ENCODE measurements at regions not wholly inside any gene's neighbourhood (a gene's known extent, or its start where the extent isn't known, plus 50 kb on each side); places are given as distances from the start of the nearest gene placed in this dataset.

DNA sequence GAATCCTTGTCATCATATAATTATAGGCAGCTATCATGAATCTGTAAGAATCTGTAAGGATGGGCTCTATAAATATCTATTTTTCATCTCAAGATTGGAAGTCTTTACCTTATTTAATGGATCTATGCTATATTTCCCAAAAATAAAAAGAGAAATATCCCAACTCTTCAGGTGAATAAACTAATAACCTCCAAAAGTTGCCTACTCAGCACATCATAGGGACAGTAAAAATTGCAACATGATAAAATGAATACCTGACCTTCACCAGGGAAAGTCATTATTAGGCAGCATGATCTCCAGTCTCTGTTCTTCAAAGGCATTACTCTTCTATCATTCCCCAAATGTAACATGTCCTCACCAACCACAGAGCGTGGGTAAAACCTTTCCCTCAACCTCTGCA, 277.3 kb downstream of the RAB38 start:
- TF ChIP-seq POLR2A (IDR thresholded peaks at IDR 0.05) (no peak), CTCF (IDR thresholded peaks at IDR 0.05 in 4 of 5, conservative IDR thresholded peaks at IDR 0.05 in 1 of 5) (no peak)
